Naive thymus-derived CD4-positive, alpha-beta T cell (primary cell): ENCODE measurements at regions not wholly inside any gene's neighbourhood (a gene's known extent, or its start where the extent isn't known, plus 50 kb on each side); places are given as distances from the start of the nearest gene placed in this dataset.

Experiments used
- ATAC-seq: fragments of 150-1000 bp; cut with Tn5 transposase; 2 replicates; pipeline ENCODE4 v1.10.0; 2021; ENCODE audit warnings: mild to moderate bottlenecking, moderate library complexity
- CTCF ChIA-PET: fragments of 350-600 bp; sonication (Branson Sonifier 250); formaldehyde crosslinking; loops from one replicate; lab custom pipeline; 2021; ENCODE audit warnings: antibody characterized with exemption; lab: Charles Lee
- POLR2A ChIA-PET: fragments of 350-600 bp; sonication (Branson Sonifier 250); formaldehyde crosslinking; loops from one replicate; lab custom pipeline; 2021; ENCODE audit warnings: antibody characterized with exemption, inconsistent platforms; lab: Charles Lee
- DNase-seq, 9 donors: peaks; one replicate each; pipeline versions ENCODE4 v3.0.0 to v3.0.0-alpha.2; 2020 to 2022; ENCODE audit warnings: mixed read lengths in 1 of 9
- H3K27ac ChIP-seq: one replicate; pipeline ENCODE4 v1.7.0; 2013; ENCODE audit warnings: mild to moderate bottlenecking, low read depth, low read length, moderate library complexity
- H3K27me3 ChIP-seq, 2 donors: one replicate each; pipeline ENCODE4 v1.7.0; 2013; ENCODE audit warnings: low read length in 2 of 2, mild to moderate bottlenecking in 2 of 2, moderate library complexity in 2 of 2; ENCODE audit not compliant: control insufficient read depth in 2 of 2, insufficient read depth in 2 of 2
- H3K36me3 ChIP-seq, 3 experiments: 1 replicate in 2 of 3; 2 replicates in 1 of 3; pipeline ENCODE4 v1.7.0; 2013; ENCODE audit warnings: low read length in 3 of 3, mild to moderate bottlenecking in 3 of 3, moderate library complexity in 1 of 3; ENCODE audit not compliant: insufficient read depth in 3 of 3, control insufficient read depth in 2 of 3
- H3K4me1 ChIP-seq, 2 donors: one replicate each; pipeline ENCODE4 v1.7.0; 2013; ENCODE audit warnings: low read length in 2 of 2, mild to moderate bottlenecking in 2 of 2, moderate library complexity in 1 of 2; ENCODE audit not compliant: control insufficient read depth in 2 of 2, insufficient read depth in 2 of 2
- H3K4me3 ChIP-seq: 2 replicates; pipeline ENCODE4 v1.7.0; 2013; ENCODE audit warnings: mild to moderate bottlenecking, low read length
- H3K9me3 ChIP-seq, 3 experiments: 1 replicate in 2 of 3; 2 replicates in 1 of 3; pipeline ENCODE4 v1.7.0; 2013; ENCODE audit warnings: low read length in 3 of 3; ENCODE audit not compliant: control insufficient read depth in 2 of 3
- H3K27ac Mint-ChIP-seq, 9 donors: one replicate each; pipeline ENCODE4 v1.8.0; 2020 to 2022; ENCODE audit warnings: mixed read lengths in 9 of 9, mild to moderate bottlenecking in 8 of 9, moderate library complexity in 5 of 9, inconsistent platforms in 2 of 9
- H3K27me3 Mint-ChIP-seq, 5 donors: one replicate each; pipeline ENCODE4 v1.8.0; 2021 to 2022; ENCODE audit warnings: mixed read lengths in 5 of 5, mild to moderate bottlenecking in 1 of 5
- H3K36me3 Mint-ChIP-seq, 5 donors: one replicate each; pipeline ENCODE4 v1.8.0; 2020 to 2022; ENCODE audit warnings: mixed read lengths in 5 of 5, mild to moderate bottlenecking in 3 of 5, inconsistent platforms in 1 of 5
- H3K4me1 Mint-ChIP-seq, 7 donors: one replicate each; pipeline ENCODE4 v1.8.0; 2020 to 2022; ENCODE audit warnings: mixed read lengths in 7 of 7, mild to moderate bottlenecking in 3 of 7, inconsistent platforms in 1 of 7
- H3K4me3 Mint-ChIP-seq, 10 donors: one replicate each; pipeline ENCODE4 v1.8.0; 2020 to 2022; ENCODE audit warnings: mild to moderate bottlenecking in 10 of 10, mixed read lengths in 10 of 10, moderate library complexity in 6 of 10, inconsistent platforms in 2 of 10
- H3K9me3 Mint-ChIP-seq, 11 donors: one replicate each; pipeline ENCODE4 v1.8.0; 2020 to 2022; ENCODE audit warnings: mixed read lengths in 11 of 11, mild to moderate bottlenecking in 4 of 11, inconsistent platforms in 1 of 11, moderate library complexity in 1 of 11
- intact Hi-C, 2 donors: fragments of 100-400 bp; cut with micrococcal nuclease; formaldehyde crosslinking; loops; one replicate each; pipeline ENCODE4 v1.15.1; 2023

DNA sequence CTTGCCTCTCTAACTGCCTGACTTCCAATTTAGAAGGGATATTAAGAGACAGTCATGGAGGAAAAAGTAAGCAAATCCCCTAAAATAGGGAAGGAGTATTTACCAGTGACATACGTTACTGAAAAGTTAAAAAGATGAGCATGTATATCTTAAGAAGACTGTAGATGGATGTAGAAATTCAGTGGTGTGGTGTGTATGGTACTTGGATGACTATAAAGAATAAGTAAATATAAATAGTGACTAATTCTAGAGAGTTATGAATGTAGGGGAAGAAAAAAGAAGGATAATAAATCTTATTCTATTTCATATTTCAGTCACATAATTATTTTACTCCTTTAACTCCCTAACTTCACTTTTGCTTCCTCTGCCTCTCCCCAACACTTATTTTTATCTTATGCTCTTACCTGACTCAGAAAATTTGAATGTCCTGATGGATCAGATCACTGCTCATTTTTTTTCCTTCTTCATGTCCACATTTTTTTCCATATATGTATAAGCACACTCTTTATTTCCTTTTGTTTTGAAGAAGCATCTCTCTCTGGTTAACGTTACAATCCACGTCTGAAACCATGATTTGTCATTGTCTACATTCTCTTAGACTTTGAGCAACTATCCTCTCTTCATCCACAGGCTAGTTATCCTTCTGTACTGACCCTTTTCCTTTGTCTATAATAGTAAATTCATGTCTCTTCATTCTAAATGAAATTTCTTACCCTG is 422.7 kb upstream of the SYT1 start:
- no peak for DNase-seq
- intact Hi-C loops = no loop called here
- ChIA-PET POLR2A (no interaction called here), CTCF (no interaction called here)
- H3K9me3 ChIP-seq = peaks cover 0 to 5% (median 0%) of the 10 kb centered on the region in 3 experiments
- H3K4me1 ChIP-seq = no peaks in the 10 kb centered on the region
- Mint-ChIP-seq H3K27me3 (no peaks in the 10 kb centered on the region), H3K4me1 (no peaks in the 10 kb centered on the region), H3K4me3 (no peak overlapping the region), H3K9me3 (peaks cover 4 to 51% (median 6%) of the 10 kb centered on the region in 11 donors), H3K36me3 (peaks cover 0 to 4% (median 0%) of the 10 kb centered on the region in 5 donors), H3K27ac (no peak overlapping the region)
- no peak overlapping the region for H3K27ac ChIP-seq
- H3K36me3 ChIP-seq = no peaks in the 10 kb centered on the region
- no peak for ATAC-seq
- H3K27me3 ChIP-seq = no peaks in the 10 kb centered on the region
- no peak overlapping the region for H3K4me3 ChIP-seq

- Histone ChIP-seq H3K4me3 (no peak overlapping the region), H3K27me3 (no peaks in the 10 kb centered on the region), H3K27ac (no peak overlapping the region), H3K36me3 (no peaks in the 10 kb centered on the region), H3K4me1 (no peaks in the 10 kb centered on the region), H3K9me3 (peaks cover 0 to 5% (median 0%) of the 10 kb centered on the region in 3 experiments)
- H3K4me3 Mint-ChIP-seq = no peak overlapping the region
- no peak for DNase-seq
- intact Hi-C loops = no loop called here
- no peak overlapping the region for H3K27ac Mint-ChIP-seq
- CTCF ChIA-PET = no interaction called here
- no peak for ATAC-seq
- H3K9me3 Mint-ChIP-seq = peaks cover under 1 to 46% (median 6%) of the 10 kb centered on the region in 11 donors
- POLR2A ChIA-PET = no interaction called here
- no peaks in the 10 kb centered on the region for H3K4me1 Mint-ChIP-seq
- peaks cover 0 to 4% (median 0%) of the 10 kb centered on the region in 5 donors for H3K36me3 Mint-ChIP-seq
- H3K27me3 Mint-ChIP-seq = no peaks in the 10 kb centered on the region
These were observed 422.1 kb upstream of the SYT1 start for GRCh38 chr12:78442454-78442801.

- H3K4me3 ChIP-seq = no peak overlapping the region
- no peaks in the 10 kb centered on the region for H3K27me3 ChIP-seq
- intact Hi-C loops = no loop called here
- H3K4me3 Mint-ChIP-seq = no peak overlapping the region
- no peak for ATAC-seq
- no peak overlapping the region for H3K27ac Mint-ChIP-seq
- H3K4me1 ChIP-seq = no peaks in the 10 kb centered on the region
- H3K27me3 Mint-ChIP-seq = no peaks in the 10 kb centered on the region
- H3K9me3 ChIP-seq = no peaks in the 10 kb centered on the region
- no peak for DNase-seq
- H3K27ac ChIP-seq = no peak overlapping the region
- no peaks in the 10 kb centered on the region for H3K4me1 Mint-ChIP-seq
- no peaks in the 10 kb centered on the region for H3K36me3 ChIP-seq
- no peaks in the 10 kb centered on the region for H3K36me3 Mint-ChIP-seq
- POLR2A ChIA-PET = no interaction called here
- H3K9me3 Mint-ChIP-seq = peaks cover 0 to 24% (median 4%) of the 10 kb centered on the region in 11 donors
- CTCF ChIA-PET = no interaction called here
These were observed 418.0 kb upstream of the SYT1 start for GRCh38 chr12:78446555-78446954.

DNA sequence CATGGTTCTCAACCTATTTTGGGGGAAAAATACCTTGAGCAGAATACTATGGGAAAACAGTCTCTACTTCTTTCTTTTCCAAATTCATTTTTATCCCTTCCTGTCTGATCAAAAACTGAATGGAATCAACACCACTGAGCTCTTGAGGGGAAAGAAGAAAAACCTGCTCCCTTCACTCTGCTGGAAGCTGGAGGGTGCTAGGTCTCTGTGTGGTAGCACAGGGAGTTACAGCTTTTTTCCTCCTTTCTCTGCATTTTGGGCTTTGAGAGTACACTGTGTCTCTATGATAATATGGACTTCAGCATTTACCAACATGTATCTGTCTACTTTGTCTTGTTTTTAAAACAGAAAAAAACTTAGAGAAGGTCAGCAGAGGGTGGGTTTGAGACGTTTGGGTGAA is 417.2 kb upstream of the SYT1 start:
- Mint-ChIP-seq H3K27ac (no peak overlapping the region), H3K4me1 (no peaks in the 10 kb centered on the region), H3K9me3 (peaks cover 0 to 22% (median 4%) of the 10 kb centered on the region in 11 donors), H3K36me3 (no peaks in the 10 kb centered on the region), H3K4me3 (no peak overlapping the region), H3K27me3 (no peaks in the 10 kb centered on the region)
- no peak for DNase-seq
- CTCF ChIA-PET = no interaction called here
- no peak overlapping the region for H3K4me3 ChIP-seq
- no peaks in the 10 kb centered on the region for H3K4me1 ChIP-seq
- POLR2A ChIA-PET = no interaction called here
- ATAC-seq = no peak
- no peaks in the 10 kb centered on the region for H3K27me3 ChIP-seq
- H3K36me3 ChIP-seq = no peaks in the 10 kb centered on the region
- intact Hi-C loops = no loop called here
- no peaks in the 10 kb centered on the region for H3K9me3 ChIP-seq
- no peak overlapping the region for H3K27ac ChIP-seq

DNA sequence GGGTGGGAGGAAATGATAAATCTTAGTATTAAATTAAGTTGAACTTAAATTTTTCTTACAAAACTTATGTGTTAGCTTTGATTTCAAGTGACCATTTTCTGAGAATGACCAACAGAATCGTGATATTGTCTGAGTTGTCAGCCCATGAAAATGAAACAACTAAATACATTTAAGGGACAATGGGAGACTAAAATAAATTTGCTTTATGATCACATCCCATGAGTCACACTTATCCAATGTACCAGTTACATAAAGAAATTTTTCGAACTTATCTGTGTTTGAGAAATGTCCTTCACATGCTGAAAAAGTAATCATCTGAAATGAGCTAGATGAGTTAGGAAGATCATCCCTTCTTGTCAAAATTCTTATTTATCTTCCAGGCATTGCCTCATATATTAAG is 415.9 kb upstream of the SYT1 start:
- ATAC-seq = no peak
- H3K27ac ChIP-seq = no peak overlapping the region
- Mint-ChIP-seq H3K4me3 (no peak overlapping the region), H3K9me3 (peaks cover 0 to 20% (median 3%) of the 10 kb centered on the region in 11 donors), H3K27ac (no peak overlapping the region), H3K4me1 (no peaks in the 10 kb centered on the region), H3K36me3 (no peaks in the 10 kb centered on the region), H3K27me3 (no peaks in the 10 kb centered on the region)
- no peaks in the 10 kb centered on the region for H3K36me3 ChIP-seq
- H3K4me3 ChIP-seq = no peak overlapping the region
- ChIA-PET POLR2A (no interaction called here), CTCF (no interaction called here)
- H3K27me3 ChIP-seq = no peaks in the 10 kb centered on the region
- no peak for DNase-seq
- intact Hi-C loops = no loop called here
- H3K4me1 ChIP-seq = no peaks in the 10 kb centered on the region
- no peaks in the 10 kb centered on the region for H3K9me3 ChIP-seq

DNA sequence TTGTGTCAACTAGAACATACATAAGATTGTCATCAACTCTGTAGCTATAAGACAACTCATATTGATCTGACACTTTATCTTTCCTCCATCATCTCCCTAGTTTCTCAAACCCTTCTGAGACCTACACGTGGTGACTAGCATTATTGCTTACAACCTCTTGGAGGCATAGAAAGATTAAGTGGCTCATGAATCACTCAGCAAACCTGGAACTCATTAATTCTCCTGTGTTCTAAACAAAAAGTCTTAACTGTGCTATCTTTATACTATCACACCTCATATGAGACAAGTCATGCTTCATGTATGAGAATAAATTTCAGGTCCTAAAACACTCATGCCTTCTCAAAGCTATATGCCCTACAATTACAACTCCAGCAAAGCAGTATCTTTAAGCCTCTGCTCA is 408.6 kb upstream of the SYT1 start:
- no peak overlapping the region for H3K4me3 Mint-ChIP-seq
- intact Hi-C loops = no loop called here
- CTCF ChIA-PET = no interaction called here
- H3K27ac Mint-ChIP-seq = no peak overlapping the region
- H3K9me3 Mint-ChIP-seq = peaks cover 0 to 35% (median 7%) of the 10 kb centered on the region in 11 donors
- ATAC-seq = no peak
- no peaks in the 10 kb centered on the region for H3K27me3 Mint-ChIP-seq
- POLR2A ChIA-PET = no interaction called here
- H3K36me3 Mint-ChIP-seq = no peaks in the 10 kb centered on the region
- Histone ChIP-seq H3K4me3 (no peak overlapping the region), H3K27ac (no peak overlapping the region), H3K36me3 (no peaks in the 10 kb centered on the region), H3K27me3 (no peaks in the 10 kb centered on the region), H3K4me1 (no peaks in the 10 kb centered on the region), H3K9me3 (no peaks in the 10 kb centered on the region)
- no peak for DNase-seq
- no peaks in the 10 kb centered on the region for H3K4me1 Mint-ChIP-seq

- Mint-ChIP-seq H3K27me3 (no peaks in the 10 kb centered on the region), H3K4me3 (no peak overlapping the region), H3K9me3 (peaks cover 0 to 34% (median 7%) of the 10 kb centered on the region in 11 donors), H3K27ac (no peak overlapping the region), H3K36me3 (no peaks in the 10 kb centered on the region), H3K4me1 (no peaks in the 10 kb centered on the region)
- intact Hi-C loops = no loop called here
- POLR2A ChIA-PET = no interaction called here
- H3K27ac ChIP-seq = no peak overlapping the region
- H3K4me3 ChIP-seq = no peak overlapping the region
- H3K4me1 ChIP-seq = no peaks in the 10 kb centered on the region
- no peaks in the 10 kb centered on the region for H3K9me3 ChIP-seq
- ATAC-seq (no peak), DNase-seq (no peak)
- H3K27me3 ChIP-seq = no peaks in the 10 kb centered on the region
- CTCF ChIA-PET = no interaction called here
- no peaks in the 10 kb centered on the region for H3K36me3 ChIP-seq
These were observed 406.6 kb upstream of the SYT1 start for GRCh38 chr12:78457938-78458337.
